D721Med (cell line): ENCODE measurements at regions not wholly inside any gene's neighbourhood (a gene's known extent, or its start where the extent isn't known, plus 50 kb on each side); places are given as distances from the start of the nearest gene placed in this dataset.
A peak's percentile ranks its signal among the peaks of the same experiment; 100 is the strongest.

Experiments
- DNase-seq: peaks from one replicate; pipeline ENCODE4 v3.0.0; 2011; ENCODE audit warnings: low spot score; ENCODE audit not compliant: insufficient read length
- FAIRE-seq: peaks from 2 replicates; lab custom pipeline; 2011; peaks lifted over from hg19 to GRCh38; lab: Jason Lieb, UNC
- TF ChIP-seq, protein P1 (sequence below): IDR thresholded peaks from 2 replicates; pipeline ENCODE4 v1.5.1; 2012; ENCODE audit warnings: mild to moderate bottlenecking, control low read depth; ENCODE audit not compliant: insufficient read depth; ENCODE audit errors: missing control alignments

DNA sequence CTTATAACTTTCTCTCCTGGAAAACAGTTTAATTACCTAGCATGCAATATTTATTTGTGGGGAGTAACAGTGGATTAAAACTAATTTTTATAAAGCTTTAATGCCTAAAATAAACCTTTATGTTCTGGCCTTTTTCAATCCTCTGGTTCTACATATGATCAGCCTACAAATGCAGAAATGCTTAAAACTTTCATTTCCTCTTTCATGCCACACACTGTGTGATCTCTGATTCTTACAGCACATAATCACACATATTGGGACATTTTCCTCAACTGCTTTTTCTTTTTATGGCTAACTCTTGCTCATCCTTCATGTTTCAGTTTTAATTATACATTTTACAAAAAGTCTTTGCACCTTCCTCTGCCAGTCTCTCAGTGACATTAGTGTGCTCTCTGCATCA lies 910.8 kb upstream of the SLITRK6 start:
- no peak for FAIRE-seq
- no peak for DNase-seq
- TF ChIP-seq, protein P1, sequence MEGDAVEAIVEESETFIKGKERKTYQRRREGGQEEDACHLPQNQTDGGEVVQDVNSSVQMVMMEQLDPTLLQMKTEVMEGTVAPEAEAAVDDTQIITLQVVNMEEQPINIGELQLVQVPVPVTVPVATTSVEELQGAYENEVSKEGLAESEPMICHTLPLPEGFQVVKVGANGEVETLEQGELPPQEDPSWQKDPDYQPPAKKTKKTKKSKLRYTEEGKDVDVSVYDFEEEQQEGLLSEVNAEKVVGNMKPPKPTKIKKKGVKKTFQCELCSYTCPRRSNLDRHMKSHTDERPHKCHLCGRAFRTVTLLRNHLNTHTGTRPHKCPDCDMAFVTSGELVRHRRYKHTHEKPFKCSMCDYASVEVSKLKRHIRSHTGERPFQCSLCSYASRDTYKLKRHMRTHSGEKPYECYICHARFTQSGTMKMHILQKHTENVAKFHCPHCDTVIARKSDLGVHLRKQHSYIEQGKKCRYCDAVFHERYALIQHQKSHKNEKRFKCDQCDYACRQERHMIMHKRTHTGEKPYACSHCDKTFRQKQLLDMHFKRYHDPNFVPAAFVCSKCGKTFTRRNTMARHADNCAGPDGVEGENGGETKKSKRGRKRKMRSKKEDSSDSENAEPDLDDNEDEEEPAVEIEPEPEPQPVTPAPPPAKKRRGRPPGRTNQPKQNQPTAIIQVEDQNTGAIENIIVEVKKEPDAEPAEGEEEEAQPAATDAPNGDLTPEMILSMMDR = no peak

DNA sequence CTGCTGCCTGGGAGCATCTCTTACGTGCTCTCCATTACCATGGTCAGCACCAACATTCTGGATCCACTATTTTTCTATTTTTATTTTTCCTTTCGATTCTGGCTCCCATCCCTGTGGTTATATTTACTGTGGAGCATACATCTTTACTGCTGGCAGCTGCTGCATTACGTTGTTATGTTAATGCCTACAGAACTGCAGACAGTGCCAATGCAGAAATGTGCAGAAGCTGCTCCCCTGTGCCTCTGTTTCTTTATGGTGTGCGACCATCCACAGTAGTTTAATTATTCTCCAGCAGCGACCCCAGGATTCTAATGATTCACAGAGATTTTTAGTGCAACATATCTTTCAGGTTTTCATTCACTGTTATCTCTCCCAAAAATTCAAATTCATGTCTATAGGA lies 911.7 kb upstream of the SLITRK6 start:
- TF ChIP-seq, protein P1 = no peak
- FAIRE-seq (no peak), DNase-seq (no peak)

DNA sequence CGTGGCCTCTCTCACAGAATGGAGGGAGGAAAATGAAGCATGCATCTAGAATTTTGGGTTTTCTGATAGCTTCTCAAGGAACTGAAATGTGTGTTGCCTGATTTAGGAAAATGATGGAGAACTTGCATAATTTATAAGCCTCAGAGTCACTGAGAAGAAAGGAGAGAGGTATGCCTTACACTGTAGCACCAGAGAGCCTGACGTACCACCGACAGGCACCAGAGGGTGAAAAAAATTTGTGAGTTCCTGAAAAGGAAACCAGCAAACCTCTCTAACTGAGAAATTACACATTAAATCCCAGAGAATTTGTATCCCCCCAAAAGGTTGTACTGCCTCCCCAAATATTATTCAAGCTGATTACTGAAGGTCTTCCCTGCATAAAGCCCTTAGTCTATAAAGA lies 915.3 kb upstream of the SLITRK6 start:
- no peak for FAIRE-seq
- TF ChIP-seq, protein P1 = no peak

DNA sequence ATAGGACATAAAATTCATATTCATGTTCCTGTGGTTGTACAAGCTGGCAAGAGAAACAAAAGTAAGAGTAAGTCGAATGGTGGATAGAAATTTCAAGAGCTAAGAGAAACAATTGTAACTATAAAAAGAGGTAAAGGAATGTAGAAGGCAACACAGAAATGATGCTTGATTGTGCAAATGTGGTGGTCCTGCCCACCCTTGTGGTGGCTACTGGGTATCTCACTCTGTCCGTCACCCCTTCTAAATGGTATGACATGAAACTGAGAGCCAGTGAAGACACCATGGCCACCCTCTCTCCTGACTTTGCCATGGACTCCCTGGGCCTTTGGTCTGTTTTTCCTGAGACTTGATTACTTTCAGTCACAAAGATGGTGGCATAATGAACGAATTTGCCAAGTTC lies 925.9 kb upstream of the SLITRK6 start:
- FAIRE-seq (no peak), DNase-seq (no peak)
- TF ChIP-seq, protein P1 = peak; percentile 48

More for the DNA sequence above, 915.3 kb upstream of the SLITRK6 start:
- DNase-seq = no peak

DNA sequence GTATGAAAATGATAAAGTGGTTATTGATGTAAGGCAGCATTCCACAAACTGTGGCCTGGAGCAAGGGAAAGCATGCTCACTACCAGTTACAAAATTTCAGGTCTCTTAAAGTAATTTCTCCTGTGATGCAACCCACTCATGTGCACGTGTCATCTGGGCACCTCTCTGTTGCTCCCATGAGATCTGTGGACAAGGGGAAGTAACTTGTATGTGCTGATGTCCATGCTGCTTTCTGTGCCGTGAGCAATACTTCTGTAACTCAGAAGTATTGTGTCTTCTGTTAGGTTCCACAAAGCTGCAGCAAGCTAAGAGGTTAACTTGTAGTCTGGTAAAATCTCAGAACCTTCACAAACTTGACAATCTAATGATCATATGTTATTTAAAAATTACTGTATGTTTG lies 930.0 kb upstream of the SLITRK6 start:
- no peak for FAIRE-seq
- no peak for DNase-seq
- TF ChIP-seq, protein P1 = no peak

DNA sequence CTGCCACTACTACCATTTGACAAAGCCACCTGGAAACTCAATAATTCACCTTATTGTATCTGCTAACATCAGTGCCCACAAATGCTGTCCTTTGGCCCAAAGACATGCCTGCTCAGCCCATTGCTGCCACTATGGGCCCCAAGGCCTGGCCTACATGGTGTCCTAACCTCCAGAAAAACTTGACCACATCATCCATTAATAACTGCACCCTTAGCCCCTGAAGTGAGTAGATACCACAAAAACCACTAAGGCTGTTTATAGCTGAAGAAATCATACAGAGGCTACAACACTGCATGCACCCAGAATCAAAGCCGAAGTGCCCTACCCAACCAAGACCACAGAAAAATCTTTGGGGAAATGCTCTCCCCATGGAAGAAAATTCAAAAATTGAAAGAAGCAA lies 932.8 kb upstream of the SLITRK6 start:
- DNase-seq (no peak), FAIRE-seq (no peak)
- TF ChIP-seq, protein P1 = no peak

DNA sequence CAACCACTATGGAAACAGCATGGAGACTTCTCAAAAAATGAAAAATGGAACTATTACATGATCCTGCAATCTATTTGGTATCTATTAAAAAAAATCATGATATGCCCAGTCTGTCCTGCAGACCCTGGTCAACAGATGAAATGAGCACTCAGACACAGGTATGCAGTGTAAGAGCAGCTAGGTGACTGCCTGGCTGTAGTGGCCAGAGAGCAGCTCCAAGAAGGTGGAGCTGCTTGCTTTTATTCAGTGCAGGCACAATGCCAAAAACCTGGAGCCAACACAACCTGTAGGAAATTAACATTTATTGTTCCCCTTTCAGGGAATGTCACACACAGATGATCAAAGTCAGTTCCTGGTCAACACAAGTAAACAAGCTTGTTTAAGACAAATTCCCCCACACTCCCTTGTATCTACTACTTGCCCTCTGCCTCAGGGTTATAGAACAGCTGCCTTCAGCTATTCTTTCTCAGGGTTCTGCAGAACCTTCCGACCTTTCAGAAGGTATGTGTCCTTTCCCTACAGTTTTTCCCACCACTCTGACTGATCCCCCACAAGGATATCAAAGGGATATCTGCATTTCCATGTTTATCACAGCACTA lies 933.7 kb upstream of the SLITRK5 start:
- DNase-seq = no peak
- TF ChIP-seq, protein P1 = no peak
- FAIRE-seq = no peak
